GM18909 (cell line): ENCODE measurements at regions not wholly inside any gene's neighbourhood (a gene's known extent, or its start where the extent isn't known, plus 50 kb on each side); places are given as distances from the start of the nearest gene placed in this dataset.
"Not testable (repeated sequence)": the region's sequence is repeated elsewhere in the genome, so short reads cannot be mapped to it uniquely, and the experiment has no call there.

Experiments used
- ATAC-seq: cut with Tn5 transposase; IDR thresholded peaks from one replicate; pipeline ENCODE4 v1.9.1; 2021; ENCODE audit warnings: mild to moderate bottlenecking; ENCODE audit not compliant: unreplicated experiment, poor library complexity

GRCh38 chr2:190005513-190005912, 57.0 kb downstream of the MSTN start:
- ATAC-seq: no peak

DNA sequence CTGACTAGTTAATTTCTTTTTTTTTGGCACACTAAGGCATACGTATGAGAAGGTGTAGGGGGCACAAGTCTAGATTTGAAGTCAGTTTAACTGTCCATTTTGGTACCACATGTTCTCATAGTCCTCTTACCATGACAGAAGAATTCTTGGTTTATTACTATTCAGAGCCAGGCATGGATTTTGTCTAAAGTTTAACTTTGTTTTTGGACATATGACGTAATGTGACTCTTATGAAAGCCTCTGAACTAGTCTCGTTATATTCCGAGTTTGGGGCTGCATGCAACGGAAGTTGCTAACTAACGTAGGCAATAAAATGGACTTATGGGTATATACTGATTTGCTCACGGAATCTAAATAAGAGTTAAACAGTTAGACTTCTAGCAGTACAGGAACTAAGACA, 62.9 kb downstream of the MSTN start:
- ATAC-seq: no peak

GRCh38 chr2:189998665-189999064, 63.9 kb downstream of the MSTN start:
- ATAC-seq: not testable (repeated sequence)

DNA sequence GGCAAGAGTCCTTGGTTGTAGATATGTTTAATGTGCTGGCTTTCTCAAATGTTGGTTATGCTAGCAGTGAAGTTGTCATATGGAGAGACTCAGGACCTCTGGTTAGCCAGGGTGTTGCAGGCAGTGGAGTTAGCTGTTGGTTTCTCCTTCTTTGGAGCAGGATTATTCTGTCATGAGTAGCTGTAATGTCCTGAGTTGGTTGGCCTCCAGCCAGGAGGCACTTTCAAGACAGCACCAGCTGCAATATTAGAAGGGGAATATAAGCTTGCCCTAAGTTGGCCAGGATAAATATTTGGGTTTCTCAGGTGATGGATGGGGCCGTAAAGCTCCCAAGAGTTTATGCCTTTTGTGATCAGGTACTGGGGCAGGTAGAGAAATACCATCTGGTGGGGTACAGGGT, 65.5 kb downstream of the MSTN start:
- ATAC-seq: no peak

DNA sequence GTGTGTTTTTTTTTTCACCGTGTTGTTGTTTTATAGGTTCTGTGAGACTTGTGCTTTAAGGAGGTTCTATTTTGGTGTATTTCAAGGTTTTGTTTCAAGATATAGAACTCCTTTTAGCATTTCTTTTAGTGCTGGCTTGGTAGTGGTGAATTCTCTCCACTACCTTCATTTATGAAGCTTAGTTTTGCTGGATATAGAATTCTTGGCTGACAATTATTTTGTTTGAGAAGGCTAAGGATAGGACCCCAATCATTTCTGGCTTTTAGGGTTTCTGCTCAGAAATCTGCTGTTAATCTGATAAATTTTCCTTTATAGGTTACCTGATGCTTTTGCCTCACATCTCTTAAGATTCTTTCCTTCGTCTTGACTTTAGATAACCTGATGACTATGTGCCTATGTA, 66.8 kb downstream of the MSTN start:
- ATAC-seq: no peak

GRCh38 chr2:189982780-189983394, 79.6 kb downstream of the MSTN start:
- ATAC-seq: no peak

- no peak for ATAC-seq
Measured at GRCh38 chr2:189982087-189982486, 80.4 kb downstream of the MSTN start.

- not testable (repeated sequence) for ATAC-seq
Measured at GRCh38 chr2:189976488-189976887, 86.0 kb downstream of the MSTN start.

- no peak for ATAC-seq
Measured at GRCh38 chr2:189960346-189960745, 102.2 kb downstream of the MSTN start.

GRCh38 chr2:189959450-189959849, 103.1 kb downstream of the MSTN start:
- no peak for ATAC-seq

- peak; percentile 65 for ATAC-seq
Measured at GRCh38 chr2:189954989-189955388, 107.5 kb downstream of the MSTN start.

DNA sequence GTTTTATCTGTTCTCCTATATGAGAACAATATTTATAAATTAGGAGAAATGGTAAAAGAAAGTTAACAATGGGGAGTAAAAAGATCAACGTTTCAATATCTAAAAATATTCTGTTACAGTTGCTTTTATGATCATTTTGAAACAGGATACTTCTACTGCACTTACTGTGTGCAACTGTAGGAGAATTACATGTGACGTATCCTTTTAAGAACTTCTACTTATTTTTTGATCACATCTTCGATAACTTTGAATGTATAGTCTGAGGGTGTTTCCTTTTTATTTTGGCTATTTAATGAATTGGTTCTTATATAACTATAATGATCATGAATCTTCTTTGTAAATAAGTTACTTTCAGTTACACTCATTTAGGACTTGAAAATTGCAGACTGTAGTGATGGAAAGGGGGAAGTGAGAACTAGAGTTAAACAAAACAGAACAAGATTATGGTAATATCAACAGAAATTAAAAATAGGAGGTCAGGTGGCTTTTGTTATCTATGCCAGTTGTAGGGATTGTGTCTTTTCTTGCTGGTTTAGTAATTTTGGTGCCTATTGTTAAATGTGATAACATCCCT, 109.9 kb downstream of the MSTN start:
- ATAC-seq: peak; percentile 93

GRCh38 chr2:189951791-189952535, 110.6 kb downstream of the MSTN start:
- ATAC-seq: peak; percentile 34

- no peak for ATAC-seq
Measured at GRCh38 chr2:189943009-189943408, 119.5 kb downstream of the MSTN start.

GRCh38 chr2:189940913-189941312, 121.6 kb downstream of the MSTN start:
- no peak for ATAC-seq

- no peak for ATAC-seq
Measured at GRCh38 chr2:189937691-189938090, 124.8 kb downstream of the MSTN start.

DNA sequence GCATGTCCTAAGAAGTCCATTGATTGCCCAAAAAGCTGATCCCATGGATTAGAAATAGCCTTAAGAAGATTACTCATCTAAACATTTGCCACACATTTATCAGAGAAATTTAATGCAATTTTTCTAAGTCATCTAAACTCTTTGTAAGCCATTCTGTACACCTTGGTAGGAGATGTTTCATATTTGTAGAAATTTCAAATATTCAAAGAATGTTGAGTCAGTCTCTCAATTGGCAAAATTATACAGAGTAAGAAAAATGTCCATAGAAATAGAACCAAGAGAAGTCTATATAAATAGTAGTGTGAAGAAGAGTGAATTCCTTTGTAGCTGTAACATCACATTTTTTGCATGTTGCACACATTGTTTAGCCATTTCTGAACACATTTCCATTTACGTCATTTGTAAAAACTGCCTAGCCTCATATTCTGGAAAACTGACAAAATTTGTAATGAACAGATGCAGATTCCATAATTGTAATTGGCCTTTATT, 128.6 kb downstream of the MSTN start:
- ATAC-seq: no peak

GRCh38 chr2:189933041-189933440, 129.5 kb downstream of the MSTN start:
- peak; percentile 94 for ATAC-seq

DNA sequence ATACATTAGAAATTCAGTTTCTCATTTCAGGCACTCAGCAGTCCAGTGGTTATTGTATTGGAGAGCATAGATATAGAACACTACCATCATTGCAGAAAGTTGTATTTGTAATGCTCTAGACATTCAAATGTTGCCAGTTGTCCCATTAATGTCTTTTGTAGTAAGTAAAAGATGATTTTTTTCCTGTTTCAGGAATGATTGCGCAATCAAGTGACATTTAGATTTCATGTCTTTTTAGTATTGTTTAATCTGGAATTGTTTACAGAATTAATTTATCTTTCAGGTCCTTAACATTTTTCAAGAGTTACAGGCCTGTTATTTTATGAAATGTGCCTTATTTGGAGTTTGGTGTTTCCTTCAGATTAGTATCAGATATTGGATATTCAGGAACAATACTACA, 134.7 kb downstream of the MSTN start:
- no peak for ATAC-seq
